GM12878 (cell line): ENCODE measurements at regions not wholly inside any gene's neighbourhood (a gene's known extent, or its start where the extent isn't known, plus 50 kb on each side); places are given as distances from the start of the nearest gene placed in this dataset.

Experiments
- ATAC-seq: fragments of 200-7000 bp; cut with Tn5 transposase; 3 replicates; pipeline ENCODE4 v1.9.1; 2020; ENCODE audit warnings: mild to moderate bottlenecking, moderate library complexity
- BruUV-seq: library from RNA; stranded (reverse); fragments of 400-500 nt; replicated peaks from 2 replicates; lab custom pipeline; 2021; lab: Mats Ljungman, UMichigan
- CTCF ChIA-PET: fragments of 300-600 bp; sonication (Branson Sonifier 250); formaldehyde crosslinking; extraction: SDS; loops from one replicate; lab custom pipeline; 2021; ENCODE audit warnings: inconsistent platforms; lab: Yijun Ruan, JAX
- POLR2A ChIA-PET: fragments of 350-600 bp; formaldehyde crosslinking; extraction: SDS; loops from one replicate; lab custom pipeline; 2021; ENCODE audit warnings: inconsistent platforms; lab: Charles Lee
- RAD21 ChIA-PET: fragments of 300-600 bp; sonication (Branson Sonifier 250); formaldehyde crosslinking; loops from one replicate; lab custom pipeline; 2023; ENCODE audit warnings: antibody characterized with exemption; ENCODE audit not compliant: unreplicated experiment; lab: Charles Lee
- SMC1A ChIA-PET: fragments of 300-600 bp; sonication (Branson Sonifier 250); formaldehyde crosslinking; loops from one replicate; lab custom pipeline; 2023; ENCODE audit not compliant: unreplicated experiment, uncharacterized antibody; lab: Charles Lee
- DNase-seq: peaks from one replicate; pipeline ENCODE4 v3.0.0-alpha.2; 2011; ENCODE audit warnings: low read depth, low spot score
- FAIRE-seq: peaks from 3 replicates; lab custom pipeline; 2011; peaks lifted over from hg19 to GRCh38; lab: Jason Lieb, UNC
- H2AFZ ChIP-seq: 2 replicates; pipeline ENCODE4 v1.6.0; 2011; ENCODE audit warnings: low read depth, low read length, control low read depth; ENCODE audit not compliant: control insufficient read depth
- H3K27ac ChIP-seq: 2 replicates; pipeline ENCODE4 v1.5.1; 2011; ENCODE audit warnings: control low read depth; ENCODE audit not compliant: control insufficient read depth, insufficient read depth
- H3K27me3 ChIP-seq, 2 experiments: replicated peaks in 1 of 2; 2 replicates each; pipeline versions ENCODE4 v1.6.0 to v1.6.1; 2011; ENCODE audit warnings: low read length in 1 of 2; ENCODE audit not compliant: control insufficient read depth in 2 of 2, insufficient read depth in 2 of 2
- H3K36me3 ChIP-seq, 2 experiments: 2 replicates each; pipeline ENCODE4 v1.5.1; 2011; ENCODE audit warnings: low read length in 1 of 2; ENCODE audit not compliant: control insufficient read depth in 2 of 2, insufficient read depth in 2 of 2
- H3K4me1 ChIP-seq: 2 replicates; pipeline ENCODE4 v1.6.1; 2011; ENCODE audit warnings: mild to moderate bottlenecking, low read length, moderate library complexity, mixed read lengths; ENCODE audit not compliant: control insufficient read depth, insufficient read depth
- H3K4me2 ChIP-seq: 2 replicates; pipeline ENCODE4 v1.6.0; 2011; ENCODE audit warnings: control low read depth; ENCODE audit not compliant: control insufficient read depth, insufficient read depth
- H3K4me3 ChIP-seq: fragments of 200-600 bp; sonication (generic); 2 replicates; pipeline ENCODE4 v1.5.1; 2016
- H3K79me2 ChIP-seq: 2 replicates; pipeline ENCODE4 v1.6.0; 2011; ENCODE audit warnings: low read length; ENCODE audit not compliant: control insufficient read depth, insufficient read depth
- H3K9ac ChIP-seq: 2 replicates; pipeline ENCODE4 v1.8.0; 2011; ENCODE audit warnings: low read length, control low read depth, mixed read lengths; ENCODE audit not compliant: control insufficient read depth, insufficient read depth
- H3K9me3 ChIP-seq: replicated peaks from 3 replicates; pipeline ENCODE4 v1.5.1; 2011; ENCODE audit warnings: mild to moderate bottlenecking, low read length; ENCODE audit not compliant: control insufficient read depth, insufficient read depth
- H4K20me1 ChIP-seq: 2 replicates; pipeline ENCODE4 v1.6.0; 2011; ENCODE audit not compliant: control insufficient read depth, insufficient read depth
- CREB1 ChIP-seq: IDR thresholded peaks from 2 replicates; pipeline ENCODE4 v1.6.1; 2012; ENCODE audit warnings: low read depth, mild to moderate bottlenecking, inconsistent platforms
- RCOR1 ChIP-seq: conservative IDR thresholded peaks from 2 replicates; pipeline ENCODE4 v1.6.1; 2012; ENCODE audit warnings: low read depth, low read length, improper control_type of control experiment
- RELA ChIP-seq: fragments of 450-650 bp; IDR thresholded peaks from 2 replicates; pipeline ENCODE4 v1.8.0; 2014; ENCODE audit warnings: borderline replicate concordance; ENCODE audit not compliant: partially characterized antibody
- SIN3A ChIP-seq: IDR thresholded peaks from 2 replicates; pipeline ENCODE4 v1.6.1; 2012; ENCODE audit warnings: low read depth, low read length, improper control_type of control experiment
- TCF7 ChIP-seq: IDR thresholded peaks from 2 replicates; pipeline ENCODE4 v1.6.1; 2014; ENCODE audit warnings: antibody characterized with exemption, borderline replicate concordance
- ZNF217 ChIP-seq: fragments of 450-650 bp; IDR thresholded peaks from 2 replicates; pipeline ENCODE4 v1.6.1; 2017; ENCODE audit warnings: antibody characterized with exemption, mild to moderate bottlenecking
- WGBS: methylation state at CpG from one replicate; pipeline ENCODE4 v1.1.6; 2016; ENCODE audit warnings: low lambda C conversion rate; ENCODE audit not compliant: insufficient replicate concordance, insufficient coverage; ENCODE audit errors: missing lambda C conversion rate; 5-methylcytosine and 5-hydroxymethylcytosine counted together
- in situ Hi-C: fragments of 300-500 bp; cut with MboI; formaldehyde crosslinking; loops from 9 replicates; pipeline ENCODE4 v1.14.3; 2018; ENCODE audit warnings: mixed read lengths
- intact Hi-C: fragments of 100-400 bp; cut with micrococcal nuclease; formaldehyde crosslinking; loops from one replicate; pipeline ENCODE4 v1.14.2; 2022; ENCODE audit not compliant: unreplicated experiment
- TF ChIP-seq, protein P1 (sequence below): fragments of 450-650 bp; formaldehyde crosslinking; IDR thresholded peaks from 2 replicates; pipeline ENCODE4 v1.5.0; 2022; ENCODE audit warnings: mild to moderate bottlenecking, missing genetic modification characterization
- TF ChIP-seq, protein P2 (sequence below): IDR thresholded peaks from 2 replicates; pipeline ENCODE4 v1.6.1; 2011; ENCODE audit warnings: low read depth, mild to moderate bottlenecking, low read length, moderate library complexity, borderline replicate concordance; ENCODE audit errors: extremely low read depth
- TF ChIP-seq, protein P3 (sequence below): fragments of 450-650 bp; IDR thresholded peaks from 2 replicates; pipeline ENCODE4 v1.6.1; 2017; ENCODE audit warnings: borderline replicate concordance

GRCh38 chr2:18752022-18752493, 162.7 kb upstream of the NT5C1B start:
- FAIRE-seq (no peak), ATAC-seq (no peak), DNase-seq (no peak)
- H3K9me3 ChIP-seq: no peaks in the 10 kb centered on the region
- POLR2A ChIA-PET: no interaction called here
- TF ChIP-seq SIN3A (no peak), RCOR1 (no peak), CREB1 (no peak)
- RAD21 ChIA-PET: interaction anchor here (1.1 kb wide), 1 partner anchor 232 kb away, joined by 3 read pairs; no protein-coding TSS in a partner anchor
- no peaks in the 10 kb centered on the region for H3K36me3 ChIP-seq
- in situ Hi-C loops: loop anchor here (10.0 kb wide), 1 partner anchor 1113 kb away; no protein-coding TSS in a partner anchor
- no TSS peak for BruUV-seq
- H3K4me1 ChIP-seq: no peaks in the 10 kb centered on the region
- no peaks in the 10 kb centered on the region for H3K79me2 ChIP-seq
- CTCF ChIA-PET: interaction anchor here (0.8 to 2.1 kb wide), 4 partner anchors 9 to 232 kb away, joined by 3 to 10 read pairs (median 4); partner anchors contain the start of gene RDH14
- no peaks in the 10 kb centered on the region for H3K27me3 ChIP-seq
- no peak overlapping the region for H3K9ac ChIP-seq
- H3K4me2 ChIP-seq: no peak overlapping the region
- intact Hi-C loops: no loop called here
- no peak overlapping the region for H3K27ac ChIP-seq
- no peak overlapping the region for H2AFZ ChIP-seq
- 38% methylated on average over 10 of the region's 10 CpGs for WGBS
- SMC1A ChIA-PET: no interaction called here
- no peak overlapping the region for H3K4me3 ChIP-seq
- no peaks in the 10 kb centered on the region for H4K20me1 ChIP-seq

- SMC1A ChIA-PET: interaction anchor here (1.0 kb wide), 1 partner anchor 231 kb away, joined by 3 read pairs; no protein-coding TSS in a partner anchor
- WGBS: 21% methylated on average over 5 of the region's 5 CpGs
- no peak for FAIRE-seq
These were observed 161.5 kb upstream of the NT5C1B start for GRCh38 chr2:18750672-18751554.

More at GRCh38 chr2:18750672-18751554, 161.5 kb upstream of the NT5C1B start:
- Histone ChIP-seq H2AFZ (no peak overlapping the region), H3K4me2 (no peak overlapping the region), H3K4me3 (no peak overlapping the region), H3K79me2 (no peaks in the 10 kb centered on the region), H3K9ac (no peak overlapping the region), H3K36me3 (no peaks in the 10 kb centered on the region), H3K4me1 (no peaks in the 10 kb centered on the region), H4K20me1 (no peaks in the 10 kb centered on the region), H3K27me3 (no peaks in the 10 kb centered on the region), H3K9me3 (no peaks in the 10 kb centered on the region), H3K27ac (no peak overlapping the region)
- DNase-seq (no peak), ATAC-seq (no peak)
- POLR2A ChIA-PET: no interaction called here
- RAD21 ChIA-PET: no interaction called here
- intact Hi-C loops: loop anchor here (2.0 kb wide), 3 partner anchors 230 to 1112 kb away; no protein-coding TSS in a partner anchor
- in situ Hi-C loops: loop anchor here (10.0 kb wide), 1 partner anchor 1114 kb away; no protein-coding TSS in a partner anchor
- CTCF ChIA-PET: interaction anchor here (0.9 to 2.1 kb wide), 7 partner anchors 16 to 1114 kb away, joined by 3 to 7 read pairs (median 3); no protein-coding TSS in a partner anchor
- TF ChIP-seq TCF7: no peak
- no peak for TF ChIP-seq ZNF217
- no peak for TF ChIP-seq RELA
- TF ChIP-seq, protein P1, sequence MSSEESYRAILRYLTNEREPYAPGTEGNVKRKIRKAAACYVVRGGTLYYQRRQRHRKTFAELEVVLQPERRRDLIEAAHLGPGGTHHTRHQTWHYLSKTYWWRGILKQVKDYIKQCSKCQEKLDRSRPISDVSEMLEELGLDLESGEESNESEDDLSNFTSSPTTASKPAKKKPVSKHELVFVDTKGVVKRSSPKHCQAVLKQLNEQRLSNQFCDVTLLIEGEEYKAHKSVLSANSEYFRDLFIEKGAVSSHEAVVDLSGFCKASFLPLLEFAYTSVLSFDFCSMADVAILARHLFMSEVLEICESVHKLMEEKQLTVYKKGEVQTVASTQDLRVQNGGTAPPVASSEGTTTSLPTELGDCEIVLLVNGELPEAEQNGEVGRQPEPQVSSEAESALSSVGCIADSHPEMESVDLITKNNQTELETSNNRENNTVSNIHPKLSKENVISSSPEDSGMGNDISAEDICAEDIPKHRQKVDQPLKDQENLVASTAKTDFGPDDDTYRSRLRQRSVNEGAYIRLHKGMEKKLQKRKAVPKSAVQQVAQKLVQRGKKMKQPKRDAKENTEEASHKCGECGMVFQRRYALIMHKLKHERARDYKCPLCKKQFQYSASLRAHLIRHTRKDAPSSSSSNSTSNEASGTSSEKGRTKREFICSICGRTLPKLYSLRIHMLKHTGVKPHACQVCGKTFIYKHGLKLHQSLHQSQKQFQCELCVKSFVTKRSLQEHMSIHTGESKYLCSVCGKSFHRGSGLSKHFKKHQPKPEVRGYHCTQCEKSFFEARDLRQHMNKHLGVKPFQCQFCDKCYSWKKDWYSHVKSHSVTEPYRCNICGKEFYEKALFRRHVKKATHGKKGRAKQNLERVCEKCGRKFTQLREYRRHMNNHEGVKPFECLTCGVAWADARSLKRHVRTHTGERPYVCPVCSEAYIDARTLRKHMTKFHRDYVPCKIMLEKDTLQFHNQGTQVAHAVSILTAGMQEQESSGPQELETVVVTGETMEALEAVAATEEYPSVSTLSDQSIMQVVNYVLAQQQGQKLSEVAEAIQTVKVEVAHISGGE (CRISPR knock-in tag): no peak
- TF ChIP-seq, protein P2, sequence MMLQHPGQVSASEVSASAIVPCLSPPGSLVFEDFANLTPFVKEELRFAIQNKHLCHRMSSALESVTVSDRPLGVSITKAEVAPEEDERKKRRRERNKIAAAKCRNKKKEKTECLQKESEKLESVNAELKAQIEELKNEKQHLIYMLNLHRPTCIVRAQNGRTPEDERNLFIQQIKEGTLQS: no peak
- TF ChIP-seq, protein P3, sequence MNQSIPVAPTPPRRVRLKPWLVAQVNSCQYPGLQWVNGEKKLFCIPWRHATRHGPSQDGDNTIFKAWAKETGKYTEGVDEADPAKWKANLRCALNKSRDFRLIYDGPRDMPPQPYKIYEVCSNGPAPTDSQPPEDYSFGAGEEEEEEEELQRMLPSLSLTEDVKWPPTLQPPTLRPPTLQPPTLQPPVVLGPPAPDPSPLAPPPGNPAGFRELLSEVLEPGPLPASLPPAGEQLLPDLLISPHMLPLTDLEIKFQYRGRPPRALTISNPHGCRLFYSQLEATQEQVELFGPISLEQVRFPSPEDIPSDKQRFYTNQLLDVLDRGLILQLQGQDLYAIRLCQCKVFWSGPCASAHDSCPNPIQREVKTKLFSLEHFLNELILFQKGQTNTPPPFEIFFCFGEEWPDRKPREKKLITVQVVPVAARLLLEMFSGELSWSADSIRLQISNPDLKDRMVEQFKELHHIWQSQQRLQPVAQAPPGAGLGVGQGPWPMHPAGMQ: no peak
- no TSS peak for BruUV-seq
